ENCODE measurements at regions not wholly inside any gene's neighbourhood (a gene's known extent, or its start where the extent isn't known, plus 50 kb on each side); places are given as distances from the start of the nearest gene placed in this dataset.
"Not testable (repeated sequence)": the region's sequence is repeated elsewhere in the genome, so short reads cannot be mapped to it uniquely, and the experiment has no call there.

- DNase-seq, result no peak
Measured at GRCh38 chr15:93940226-93940625, 291.1 kb upstream of the MCTP2 start.

DNA sequence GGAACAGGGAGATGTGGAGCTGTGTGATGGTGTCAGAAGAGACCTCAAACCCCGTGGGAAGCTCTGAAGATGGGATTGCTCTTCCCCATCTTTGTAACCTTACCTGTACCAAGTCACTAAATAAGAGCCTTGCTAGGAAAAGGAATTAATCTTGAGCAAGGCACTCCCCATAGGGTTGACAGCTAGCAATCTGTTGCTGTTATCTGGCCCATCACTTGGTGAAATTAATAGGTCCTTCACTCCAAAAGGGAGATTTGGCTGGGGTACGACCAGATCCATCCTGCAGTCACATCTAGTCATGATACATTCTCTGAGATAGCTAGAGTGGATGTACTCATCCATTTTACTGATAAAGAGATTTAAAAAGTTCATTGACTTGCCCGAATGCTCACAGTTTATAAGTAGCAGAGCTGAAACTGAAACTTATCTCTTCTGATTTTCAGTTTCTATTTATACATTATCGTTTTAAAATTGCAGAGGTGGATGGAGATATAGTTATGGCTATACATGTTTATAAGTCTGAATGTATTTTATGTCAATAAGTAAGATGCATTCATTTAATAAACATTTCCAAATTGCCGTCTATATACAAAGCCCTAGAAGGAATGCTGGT lies 299.1 kb upstream of the MCTP2 start:
- DNase-seq, result no peak

DNA sequence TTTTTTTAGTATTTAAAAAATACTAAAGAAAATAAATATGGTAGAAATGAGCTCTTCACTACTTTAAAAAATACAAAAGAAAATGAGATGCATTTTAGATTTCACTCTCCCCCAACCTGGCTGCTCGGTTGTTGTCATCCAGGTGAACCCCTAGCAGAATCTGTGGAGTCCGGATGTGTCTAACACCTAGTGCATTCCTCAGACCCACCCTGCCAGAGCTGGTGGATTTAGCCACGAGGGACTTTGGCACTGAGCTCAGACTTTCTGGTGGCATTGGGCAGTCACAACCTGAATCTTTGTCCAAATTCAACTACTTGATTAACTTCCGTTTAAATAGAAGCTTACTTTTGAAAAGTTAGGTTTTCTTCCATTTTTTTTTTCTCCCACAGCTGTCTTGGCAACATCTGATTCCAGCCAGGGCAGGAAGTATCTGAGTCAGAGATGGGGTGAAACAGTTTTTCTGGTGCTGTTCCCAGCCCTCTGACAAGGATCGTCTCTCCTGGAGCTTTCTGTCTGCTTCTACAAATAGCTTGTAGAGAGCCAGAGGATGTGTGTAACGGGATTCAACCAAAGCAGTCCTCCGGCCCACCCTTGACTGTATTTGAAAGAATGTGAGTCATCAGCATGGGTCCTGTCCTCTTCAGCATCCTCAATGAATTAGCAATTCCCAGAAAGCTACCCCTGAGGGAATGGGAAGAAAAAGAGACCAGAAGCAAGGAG lies 301.8 kb upstream of the MCTP2 start:
- no peak for DNase-seq

DNA sequence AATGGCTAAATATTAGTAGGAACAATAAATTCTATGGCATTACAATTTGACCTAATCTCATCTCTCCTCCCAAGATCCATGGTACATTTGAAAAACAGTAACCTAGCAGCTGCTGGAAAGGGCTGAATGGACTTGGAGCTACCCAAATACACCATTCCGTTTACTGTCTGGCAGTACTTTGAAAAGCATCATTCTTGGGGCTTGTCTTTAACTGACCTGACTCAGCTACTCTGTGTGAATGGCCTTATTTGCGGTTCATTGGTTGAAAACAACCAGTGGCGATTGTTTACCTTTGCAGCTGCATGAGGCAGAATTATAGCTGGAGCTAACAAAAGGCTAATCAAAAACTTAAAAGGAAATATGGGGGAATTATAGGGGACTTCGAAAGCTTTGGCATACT lies 311.2 kb upstream of the MCTP2 start:
- DNase-seq, result no peak

DNA sequence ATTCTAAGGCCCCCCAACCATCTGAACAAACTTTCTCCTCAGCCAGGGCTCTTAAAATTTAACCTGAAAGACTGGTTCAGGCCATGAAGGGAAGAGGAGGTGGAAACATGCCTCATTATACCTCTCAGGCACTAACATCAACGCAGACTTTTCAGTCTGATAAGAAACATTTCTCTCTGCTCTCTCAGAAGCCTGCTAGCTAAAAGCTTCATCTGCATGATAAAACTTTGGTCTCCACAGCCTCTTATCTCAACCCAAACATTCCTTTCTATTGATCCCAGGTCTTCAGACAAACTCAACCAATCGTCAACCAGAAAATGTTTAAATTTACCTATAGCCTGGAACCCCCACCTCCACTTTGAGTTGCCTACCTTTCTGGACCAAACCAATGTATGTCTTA lies 312.6 kb upstream of the MCTP2 start:
- DNase-seq, result not testable (repeated sequence)

DNA sequence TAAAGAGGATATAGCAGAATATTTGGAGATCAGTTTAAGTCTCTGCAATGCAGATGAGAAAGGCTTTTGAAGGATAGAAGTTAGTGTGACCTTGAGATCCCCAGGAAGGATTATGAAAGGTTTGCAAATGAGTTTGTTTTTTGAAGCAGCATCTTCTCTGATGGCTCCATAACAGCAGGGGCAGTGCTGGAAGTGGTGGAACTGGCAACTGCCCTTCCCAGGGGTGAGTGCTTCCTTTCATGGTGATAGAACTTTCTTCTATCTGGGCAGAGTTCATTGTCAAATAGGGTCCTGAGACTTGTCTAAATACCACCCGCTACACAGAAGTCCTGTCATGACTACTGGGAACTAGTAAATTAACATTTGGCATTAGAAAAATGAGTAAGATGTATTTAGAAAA lies 314.2 kb upstream of the MCTP2 start:
- DNase-seq, result no peak

- no peak for DNase-seq
Measured at GRCh38 chr15:93913871-93914270, 317.5 kb upstream of the MCTP2 start.

- no peak for DNase-seq
Measured at GRCh38 chr15:93913310-93913709, 318.1 kb upstream of the MCTP2 start.

DNA sequence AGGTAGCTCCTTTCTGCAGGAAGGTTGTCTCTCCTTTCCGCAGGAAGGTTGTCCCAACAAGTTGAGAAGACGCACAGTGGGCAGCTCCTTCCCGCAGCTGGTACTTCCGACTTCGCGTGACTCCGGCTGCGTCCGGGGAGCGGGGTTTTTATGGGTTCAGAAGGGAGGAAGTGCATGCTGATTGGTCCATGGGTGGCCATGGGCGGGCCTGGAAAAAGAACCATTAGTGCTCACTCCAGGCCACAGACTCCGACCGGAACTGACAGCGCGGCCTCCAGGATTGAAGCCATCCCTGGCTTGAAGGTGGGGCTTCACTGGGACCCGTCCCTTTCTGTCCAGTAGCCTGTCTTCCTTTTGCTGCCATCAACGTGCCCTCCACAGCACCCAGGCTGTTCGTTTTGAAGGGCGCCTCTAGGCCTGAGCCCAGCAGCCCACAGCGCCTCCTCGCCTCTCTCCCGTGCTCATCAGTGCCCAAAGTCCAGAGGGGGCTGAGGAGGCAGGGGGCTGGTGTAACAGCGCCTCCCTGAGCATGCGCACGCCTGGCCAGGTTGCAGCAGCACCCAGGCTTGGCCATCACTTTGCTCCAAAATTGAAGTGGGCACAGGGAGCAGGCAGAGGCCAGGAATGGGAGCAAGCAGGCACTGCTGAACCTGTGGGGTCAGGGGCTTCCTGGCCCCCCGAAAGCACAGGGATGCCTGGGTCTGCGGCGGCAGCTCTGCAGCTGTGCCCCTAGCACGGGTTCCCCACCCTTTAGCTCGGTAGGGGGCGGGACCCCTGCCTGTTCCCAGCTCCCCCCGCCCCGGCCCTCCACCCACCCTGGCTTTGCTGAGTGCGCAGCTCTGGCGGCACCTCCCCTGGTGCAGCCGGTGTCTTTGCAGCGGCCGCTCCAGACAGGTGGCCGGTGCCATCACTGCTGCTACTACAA lies 330.6 kb upstream of the MCTP2 start:
- DNase-seq, result no peak

DNA sequence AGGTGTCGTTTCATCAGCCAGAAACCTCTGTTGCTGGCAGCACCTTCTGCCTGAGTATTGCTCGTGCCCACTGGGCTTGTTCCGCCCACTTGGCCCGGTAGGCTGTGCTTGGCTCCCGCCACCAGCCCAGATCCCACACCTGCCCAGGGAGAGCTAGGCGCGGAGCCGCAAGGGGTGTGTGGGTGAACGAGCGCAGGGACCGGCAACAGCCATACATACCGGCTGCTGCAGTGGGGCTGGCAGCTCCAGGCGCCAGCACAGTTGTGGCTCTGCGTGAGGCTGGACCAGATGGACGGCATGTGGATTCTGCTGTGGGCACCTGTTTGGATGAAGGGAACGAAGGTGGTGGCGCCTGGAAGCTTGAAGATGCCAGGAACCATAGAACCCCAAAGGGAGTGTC lies 331.5 kb upstream of the MCTP2 start:
- DNase-seq, result no peak

GRCh38 chr15:93897377-93897776 lies 334.0 kb upstream of the MCTP2 start:
- DNase-seq, result no peak

- DNase-seq, result no peak
Measured at GRCh38 chr15:93895976-93896770, 335.2 kb upstream of the MCTP2 start.

DNA sequence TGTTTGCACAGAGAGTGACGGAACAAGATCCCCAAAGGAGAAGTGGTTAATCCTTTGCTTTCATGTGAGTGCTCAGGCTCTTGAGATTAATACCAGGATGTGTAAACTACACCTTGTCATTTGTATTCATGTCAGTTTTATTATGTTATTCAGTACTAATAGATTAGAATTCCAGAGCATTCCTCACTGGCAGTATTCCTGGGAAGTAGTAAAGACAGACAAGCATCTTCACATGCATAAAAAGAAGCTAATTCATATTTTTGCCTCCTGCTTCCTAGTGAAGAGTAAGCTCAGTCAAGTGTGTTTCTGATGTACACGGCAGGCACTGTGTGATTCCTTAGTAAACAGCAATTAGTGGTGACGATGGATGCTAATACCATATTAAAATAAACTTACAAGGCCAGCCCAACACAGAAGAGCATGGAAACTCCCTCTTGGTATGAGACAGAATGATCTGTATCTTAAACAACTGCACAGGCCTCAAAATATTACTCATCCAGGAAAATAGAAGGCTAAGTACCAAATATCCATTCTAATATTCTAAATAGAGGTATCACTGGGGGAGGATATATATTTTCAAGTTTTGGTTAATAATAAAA lies 336.8 kb upstream of the MCTP2 start:
- DNase-seq, result no peak

DNA sequence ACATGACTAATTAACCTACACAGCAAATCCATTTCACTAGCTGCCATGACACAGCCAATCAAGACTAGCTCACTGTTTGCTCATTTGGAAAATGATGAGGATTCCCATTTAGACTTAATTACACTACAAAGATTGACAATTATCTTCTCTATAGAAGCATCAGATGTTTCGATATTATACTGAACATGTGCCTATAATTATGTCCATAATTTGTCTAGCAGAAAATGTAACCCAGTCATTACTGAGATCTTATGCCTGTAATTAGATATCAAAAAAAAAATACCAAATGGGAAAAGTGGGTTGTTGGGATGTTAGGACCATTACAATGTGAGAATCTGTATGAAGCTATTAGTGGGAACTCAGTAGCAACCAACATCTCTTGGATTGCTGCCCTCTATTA lies 344.2 kb upstream of the MCTP2 start:
- DNase-seq, result no peak

- DNase-seq, result no peak
Measured at GRCh38 chr15:93882779-93883178, 348.6 kb upstream of the MCTP2 start.

GRCh38 chr15:93882141-93882540 lies 349.2 kb upstream of the MCTP2 start:
- DNase-seq, result no peak

- DNase-seq, result no peak
Measured at GRCh38 chr15:93881310-93881709, 350.1 kb upstream of the MCTP2 start.

- DNase-seq, result no peak
Measured at GRCh38 chr15:93880358-93880757, 351.0 kb upstream of the MCTP2 start.

GRCh38 chr15:93870583-93870982 lies 360.8 kb upstream of the MCTP2 start:
- no peak for DNase-seq

- DNase-seq, result no peak
Measured at GRCh38 chr15:93866948-93867347, 364.4 kb upstream of the MCTP2 start.

- DNase-seq, result no peak
Measured at GRCh38 chr15:93866476-93866875, 364.9 kb upstream of the MCTP2 start.

- no peak for DNase-seq
Measured at GRCh38 chr15:93865586-93865985, 365.8 kb upstream of the MCTP2 start.

DNA sequence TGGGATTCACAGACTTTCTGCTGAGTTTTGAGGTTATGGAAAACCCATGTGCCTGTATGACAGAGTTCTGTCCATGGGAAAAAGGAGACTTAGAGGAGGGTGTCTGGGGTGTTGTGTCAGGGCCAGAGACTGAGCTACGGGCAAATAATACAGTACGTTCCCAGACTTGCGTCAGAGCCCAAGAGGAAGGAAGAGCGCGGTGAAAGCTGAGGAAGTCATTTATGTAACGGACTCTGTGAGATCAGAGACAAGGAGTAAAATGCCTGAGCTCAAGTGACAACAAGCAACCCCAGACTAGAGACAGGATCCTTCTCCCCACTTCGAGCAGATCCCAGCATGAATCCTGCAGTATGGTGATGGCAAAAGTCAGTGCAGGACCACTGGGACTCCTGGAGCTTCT lies 368.6 kb upstream of the MCTP2 start:
- DNase-seq, result no peak

Data from CD4-positive, alpha-beta T cell treated with Interleukin-6 for 4 hours (primary cell).